AG09319 (cell line): ENCODE measurements at regions not wholly inside any gene's neighbourhood (a gene's known extent, or its start where the extent isn't known, plus 50 kb on each side); places are given as distances from the start of the nearest gene placed in this dataset.

ENCODE experiments used
- DNase-seq: peaks from one replicate; pipeline ENCODE4 v3.0.0-alpha.2; 2010; ENCODE audit warnings: low read depth; ENCODE audit errors: extremely low read depth
- CTCF ChIP-seq: IDR thresholded peaks from 2 replicates; pipeline ENCODE4 v1.5.1; 2011; ENCODE audit warnings: low read depth, mild to moderate bottlenecking, inconsistent platforms, low read length, moderate library complexity

- no peak for TF ChIP-seq CTCF
- DNase-seq = no peak
Measured at GRCh38 chr17:79485991-79486390, 124.9 kb downstream of the RBFOX3 start.

- no peak for DNase-seq
- no peak for TF ChIP-seq CTCF
Measured at GRCh38 chr17:79485419-79485985, 125.3 kb downstream of the RBFOX3 start.

GRCh38 chr17:79484600-79485418, 126.0 kb downstream of the RBFOX3 start:
- DNase-seq = no peak
- TF ChIP-seq CTCF = no peak

GRCh38 chr17:79483842-79484241, 127.0 kb downstream of the RBFOX3 start:
- no peak for DNase-seq

GRCh38 chr17:79482727-79483521, 127.9 kb downstream of the RBFOX3 start:
- no peak for DNase-seq
- TF ChIP-seq CTCF = no peak

More at GRCh38 chr17:79483842-79484241, 127.0 kb downstream of the RBFOX3 start:
- TF ChIP-seq CTCF = no peak

GRCh38 chr17:79479876-79480275, 131.0 kb downstream of the RBFOX3 start:
- DNase-seq = no peak
- TF ChIP-seq CTCF = no peak

- no peak for DNase-seq
- no peak for TF ChIP-seq CTCF
Measured at GRCh38 chr17:79478841-79479240, 132.0 kb downstream of the RBFOX3 start.
